ENCODE measurements at regions not wholly inside any gene's neighbourhood (a gene's known extent, or its start where the extent isn't known, plus 50 kb on each side); places are given as distances from the start of the nearest gene placed in this dataset.

DNA sequence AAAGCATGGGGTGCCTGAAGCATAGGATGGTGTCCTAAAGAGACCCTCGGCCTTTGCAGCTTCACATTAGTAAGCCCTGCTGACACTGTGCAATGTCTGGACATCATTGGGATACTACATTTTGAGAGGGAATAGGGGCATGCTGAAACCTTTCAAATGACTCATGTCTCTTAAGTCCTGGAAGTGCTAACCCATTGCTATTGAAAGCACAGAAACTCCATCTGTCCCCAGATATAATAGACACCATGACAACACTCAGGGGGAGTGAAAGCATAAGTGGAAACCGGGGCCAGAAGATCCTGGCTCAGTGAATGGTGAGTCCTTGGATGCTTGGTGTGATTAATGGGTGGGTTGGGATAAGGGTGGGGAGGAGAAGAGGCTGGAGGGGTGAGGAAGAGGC, 595.5 kb upstream of the ID2 start:
- no peak for DNase-seq (ENCODE audit: low read depth in 2 of 2)

DNA sequence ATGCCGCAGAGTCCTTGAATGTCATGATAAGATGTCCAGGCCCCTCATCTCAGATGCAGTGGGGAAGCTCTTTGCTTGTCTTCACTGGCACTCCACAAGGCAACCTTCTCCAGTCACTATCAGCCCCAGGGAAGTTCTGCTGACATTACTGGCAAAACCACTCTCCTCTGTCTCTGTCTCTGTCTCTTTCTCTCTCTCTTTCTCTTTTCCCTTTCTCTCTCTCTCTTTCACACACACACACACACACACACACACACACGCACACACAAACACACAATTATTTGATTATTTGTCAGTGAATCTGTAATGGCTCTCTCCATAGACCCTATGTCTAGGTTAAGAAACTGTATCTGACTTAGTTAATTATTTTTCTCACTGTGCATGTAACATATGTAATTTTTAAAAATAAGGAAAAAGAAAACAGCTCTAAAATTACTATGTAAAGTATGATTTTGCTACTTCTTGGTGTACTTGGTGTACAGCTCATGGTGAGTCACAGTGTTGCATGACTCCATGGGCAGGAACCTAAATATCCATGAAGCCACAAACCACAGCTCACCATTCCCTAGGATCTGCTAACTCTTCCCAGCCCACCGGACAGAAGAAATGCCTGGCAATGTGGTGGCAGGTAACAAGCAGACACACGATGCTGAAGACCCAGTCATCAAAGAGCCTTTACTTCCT, 594.9 kb upstream of the ID2 start:
- no peak for DNase-seq (ENCODE audit: low read depth in 2 of 2)

DNA sequence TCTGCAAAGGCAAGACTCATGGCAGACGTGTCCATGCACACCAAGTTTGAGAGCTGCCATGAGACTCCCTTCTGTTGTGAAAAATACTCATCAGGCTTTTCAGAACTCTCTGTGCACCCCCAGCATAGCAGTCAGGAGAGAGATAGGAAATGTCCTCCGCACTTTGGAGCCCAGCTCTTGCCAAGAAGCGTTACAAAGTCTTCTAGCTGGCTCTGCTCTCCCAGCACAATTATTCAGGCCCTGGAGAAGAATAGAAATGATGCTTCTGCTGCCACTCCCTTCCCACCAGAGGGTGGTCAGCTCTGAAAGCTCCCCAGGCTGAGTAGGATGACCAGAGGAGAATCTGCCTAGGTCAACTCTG, 594.4 kb upstream of the ID2 start:
- no peak for DNase-seq (ENCODE audit: low read depth in 2 of 2)

DNA sequence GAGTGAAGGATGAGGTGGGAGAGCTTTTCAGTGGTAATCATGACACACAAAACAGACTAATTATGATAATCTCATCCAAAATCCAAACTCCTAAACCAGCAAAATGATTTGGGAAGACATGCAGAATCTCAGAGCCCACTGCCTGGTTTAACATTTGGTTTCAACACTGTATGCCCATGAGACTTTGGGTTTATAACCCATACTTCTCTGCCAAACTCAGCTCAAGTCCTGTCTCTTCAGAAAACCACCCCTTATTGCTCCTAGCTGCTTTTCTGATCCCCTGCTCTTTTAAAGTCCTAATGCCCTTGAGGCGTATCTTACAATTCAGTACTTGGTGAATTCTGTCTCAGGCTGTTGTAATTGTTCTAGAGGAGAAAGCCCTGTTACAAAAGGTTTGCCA, 593.0 kb upstream of the ID2 start:
- DNase-seq (ENCODE audit: low read depth in 2 of 2), result no peak

DNA sequence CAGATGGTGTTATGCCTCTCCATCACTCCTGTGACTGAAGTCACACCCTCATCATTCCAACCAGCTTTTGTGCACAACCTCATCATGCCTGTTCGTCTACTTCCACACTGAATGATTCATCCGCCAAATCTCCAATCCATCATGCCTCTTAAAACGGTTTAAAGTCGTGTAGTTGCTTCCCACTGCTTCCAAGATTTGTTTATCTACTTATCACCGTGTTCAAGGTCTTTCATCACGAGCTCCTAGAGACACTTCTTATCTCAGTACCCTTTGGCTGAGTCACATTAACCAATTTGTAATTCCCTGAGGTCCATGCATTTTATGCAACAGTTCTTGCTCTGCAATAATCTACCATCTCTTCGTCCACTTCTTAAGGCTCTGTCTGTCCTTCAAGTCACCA, 592.3 kb upstream of the ID2 start:
- DNase-seq (ENCODE audit: low read depth in 2 of 2), result no peak

DNA sequence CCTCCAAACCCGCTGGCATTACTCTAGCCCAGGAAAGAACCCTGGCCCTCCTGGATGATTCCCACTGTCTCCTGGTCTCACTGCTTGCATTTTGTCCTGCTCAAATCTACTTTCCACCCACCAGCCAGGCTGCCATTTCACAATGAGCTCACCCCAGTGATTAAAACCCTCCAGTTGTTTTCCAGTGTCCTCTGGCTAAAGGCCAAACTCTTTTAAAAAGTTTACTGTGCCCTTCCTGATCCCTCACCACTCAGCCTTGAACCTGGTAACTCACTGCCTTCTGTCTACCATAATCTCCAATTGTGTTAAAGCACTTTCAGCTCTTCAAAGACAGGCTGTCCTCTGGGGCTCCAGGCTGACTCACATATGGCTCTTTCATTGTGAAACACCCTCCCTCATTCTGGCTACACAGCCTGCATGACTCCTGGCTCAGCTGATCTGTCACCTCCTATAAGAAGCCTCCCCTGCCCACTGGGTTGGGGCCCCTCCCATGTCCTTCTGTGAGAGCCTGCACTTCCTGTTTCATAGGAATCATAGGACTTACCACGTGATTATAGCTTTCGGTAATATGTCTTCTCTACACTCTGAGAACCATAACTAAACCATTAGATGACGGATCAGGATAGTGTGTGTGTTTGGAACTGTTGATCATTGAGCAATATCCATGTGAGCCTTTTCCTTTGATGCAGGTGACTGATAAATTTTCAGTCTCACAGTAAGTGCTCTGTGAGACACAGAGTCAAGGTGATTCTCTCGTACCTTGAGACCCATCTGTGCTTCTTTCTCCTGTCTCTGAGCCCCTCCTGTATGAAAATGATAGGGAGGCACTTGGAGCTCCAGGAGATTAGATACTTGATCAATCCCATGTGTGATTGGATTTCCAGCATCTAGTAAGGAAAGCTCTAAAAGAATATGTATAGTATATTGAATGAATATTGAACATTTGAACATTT, 590.8 kb upstream of the ID2 start:
- DNase-seq (ENCODE audit: low read depth in 2 of 2), result peak; percentile 27 to 66

DNA sequence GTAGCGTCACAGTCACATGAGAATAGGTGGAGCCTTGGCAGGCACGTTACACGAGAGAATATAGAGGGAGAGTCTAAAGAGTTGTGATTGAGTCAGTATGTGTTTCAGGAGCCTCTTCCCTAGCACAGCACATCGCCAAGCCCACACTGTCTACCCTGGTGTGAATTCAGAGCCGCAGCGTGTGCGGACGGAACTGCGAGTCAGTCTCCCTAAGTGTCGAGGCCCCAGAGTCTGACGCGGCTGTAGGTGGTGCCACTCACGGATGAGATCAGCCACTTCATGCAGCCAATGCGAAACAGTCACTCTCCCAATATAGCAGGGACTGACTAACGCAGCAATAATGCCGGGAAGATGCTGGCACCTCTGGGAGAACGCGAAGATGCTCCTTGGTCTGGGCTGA, 587.3 kb upstream of the ID2 start:
- no peak for DNase-seq (ENCODE audit: low read depth in 2 of 2)

DNA sequence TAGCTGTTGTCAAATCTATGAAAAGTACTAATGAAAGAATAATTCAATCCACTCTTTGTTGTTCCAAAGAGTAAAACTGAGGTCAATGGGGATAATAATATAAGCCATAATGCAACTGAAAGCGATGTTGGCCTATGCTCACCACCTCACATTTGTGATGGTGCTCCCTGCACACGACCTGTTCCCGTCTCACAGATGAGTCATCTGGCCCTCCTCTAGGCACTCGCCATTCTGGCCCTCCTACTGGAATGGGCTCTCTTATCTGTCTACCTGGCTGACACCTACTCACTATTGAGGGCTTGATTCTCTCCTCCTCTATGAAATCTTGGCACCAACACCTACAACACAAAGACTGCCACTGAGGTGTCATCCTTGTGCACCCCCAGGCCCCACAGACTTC, 585.9 kb upstream of the ID2 start:
- DNase-seq (ENCODE audit: low read depth in 2 of 2), result no peak

DNA sequence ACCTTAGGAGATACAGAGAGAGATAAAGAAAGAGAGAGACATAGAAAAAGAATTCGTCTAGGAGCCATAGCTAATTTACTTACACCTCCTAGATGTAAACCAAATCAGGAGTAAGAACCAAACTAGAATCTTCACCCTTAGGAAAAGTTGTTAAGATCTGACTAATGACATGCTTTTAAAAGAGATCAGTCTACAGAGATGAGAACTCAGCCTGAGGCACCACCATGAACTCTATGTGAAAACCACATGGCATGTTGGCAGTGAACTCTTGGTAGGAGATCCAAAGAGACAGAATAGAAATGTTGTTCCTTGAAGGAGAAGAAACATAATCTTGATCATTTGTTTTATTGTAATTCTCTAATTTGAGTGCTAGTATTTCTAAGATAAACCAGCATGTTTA, 585.4 kb upstream of the ID2 start:
- DNase-seq (ENCODE audit: low read depth in 2 of 2), result no peak

DNA sequence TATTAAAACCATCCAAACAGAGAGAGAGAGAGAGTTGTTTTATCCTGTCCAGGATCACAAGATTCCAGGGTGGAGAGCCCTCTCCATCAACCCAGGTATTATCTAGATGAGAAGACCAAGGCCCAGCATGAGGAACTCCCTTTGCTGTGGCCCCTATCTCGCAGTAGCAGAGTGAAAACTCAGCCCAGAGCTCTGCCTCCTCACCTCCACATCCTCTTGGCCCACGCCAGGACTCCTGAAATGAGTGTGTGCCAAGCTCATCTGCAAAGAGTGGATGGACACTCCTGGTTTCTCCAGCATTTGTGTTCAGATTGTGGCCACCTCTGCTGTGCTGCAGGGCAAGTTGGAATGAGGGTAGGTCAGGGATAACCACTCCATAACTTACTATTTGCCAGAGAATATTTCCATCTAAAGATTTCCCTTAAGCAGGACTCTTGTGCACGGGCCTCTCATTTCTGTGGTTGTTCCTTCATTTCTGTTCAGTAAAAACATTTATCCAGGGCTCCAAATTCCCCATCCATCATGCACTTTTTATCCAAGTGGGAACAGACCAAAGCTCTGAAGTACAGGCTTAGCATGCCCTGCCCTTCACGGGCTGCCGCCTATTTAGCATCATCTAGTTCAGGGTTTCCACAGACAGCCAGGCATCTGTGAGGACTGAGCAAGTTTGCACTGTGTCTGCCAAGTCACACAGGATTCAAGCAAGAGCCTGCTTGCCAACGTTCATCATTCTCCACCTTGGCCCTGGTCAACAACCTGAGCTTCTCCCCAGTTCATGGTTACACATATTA, 583.2 kb upstream of the ID2 start:
- DNase-seq (ENCODE audit: low read depth in 2 of 2), result no peak

DNA sequence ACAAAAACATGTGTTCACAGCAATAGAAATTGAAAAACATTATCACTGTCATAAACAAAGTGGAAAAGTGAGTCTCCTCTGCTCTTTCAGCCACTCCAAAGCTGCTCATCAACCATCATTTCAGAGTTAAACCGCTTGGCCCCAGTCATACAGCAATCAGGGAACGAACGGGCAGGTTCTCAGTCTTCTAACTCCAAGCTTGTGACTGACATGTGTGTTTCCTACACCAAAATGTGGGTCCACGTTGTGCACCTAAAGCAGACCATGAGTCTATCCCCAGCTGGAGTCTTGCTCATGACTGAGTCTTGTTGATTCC, 582.6 kb upstream of the ID2 start:
- DNase-seq (ENCODE audit: low read depth in 2 of 2), result no peak

DNA sequence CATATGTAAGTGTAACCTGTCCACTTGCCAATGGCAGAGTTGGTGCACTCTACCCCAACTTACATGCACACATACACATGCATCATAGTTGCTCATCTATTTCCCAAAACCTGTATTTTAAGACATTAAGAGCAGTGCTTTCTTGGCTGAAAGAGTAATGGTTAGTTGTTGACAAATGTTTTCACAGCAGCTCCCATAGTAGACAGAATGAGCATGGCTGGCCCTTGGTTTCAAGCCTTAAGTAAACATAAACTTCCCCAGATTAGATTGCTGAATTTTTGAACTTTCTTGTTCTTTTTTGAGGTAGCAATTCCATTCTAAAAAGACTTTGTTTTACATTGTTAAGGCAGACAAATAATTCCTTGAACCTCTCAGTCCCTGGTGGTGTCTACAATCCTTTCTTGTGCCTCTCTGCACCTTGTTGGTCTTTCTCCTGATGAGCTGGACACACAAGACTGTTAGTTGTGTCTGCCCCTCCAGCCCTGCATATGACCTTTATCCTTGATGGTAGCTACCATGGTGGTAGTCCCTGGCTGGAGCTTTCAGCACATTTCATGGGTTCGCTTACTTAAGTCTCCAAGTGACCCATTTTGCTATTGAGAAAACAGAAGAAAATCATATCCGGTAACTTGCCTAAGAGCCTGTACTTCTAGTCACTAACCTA, 580.1 kb upstream of the ID2 start:
- no peak for DNase-seq (ENCODE audit: low read depth in 2 of 2)

DNA sequence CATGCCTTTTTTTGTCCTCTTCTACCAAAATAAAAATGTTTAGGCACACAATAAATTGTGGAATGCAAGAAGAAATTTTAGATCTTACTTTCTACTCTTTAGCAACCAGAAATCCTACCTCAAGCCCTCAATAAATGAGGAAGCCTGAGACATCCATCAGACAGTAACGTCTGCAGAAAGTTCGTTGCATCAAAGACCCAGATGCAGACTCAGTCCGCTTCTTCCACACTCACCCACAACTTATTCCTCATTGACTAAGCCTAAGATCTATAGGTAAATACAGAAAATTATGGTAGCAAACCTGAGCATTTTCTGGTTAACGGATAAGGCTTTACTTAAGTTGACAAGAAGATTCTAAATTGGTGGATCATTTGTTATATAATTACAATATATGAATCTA, 579.4 kb upstream of the ID2 start:
- no peak for DNase-seq (ENCODE audit: low read depth in 2 of 2)

DNA sequence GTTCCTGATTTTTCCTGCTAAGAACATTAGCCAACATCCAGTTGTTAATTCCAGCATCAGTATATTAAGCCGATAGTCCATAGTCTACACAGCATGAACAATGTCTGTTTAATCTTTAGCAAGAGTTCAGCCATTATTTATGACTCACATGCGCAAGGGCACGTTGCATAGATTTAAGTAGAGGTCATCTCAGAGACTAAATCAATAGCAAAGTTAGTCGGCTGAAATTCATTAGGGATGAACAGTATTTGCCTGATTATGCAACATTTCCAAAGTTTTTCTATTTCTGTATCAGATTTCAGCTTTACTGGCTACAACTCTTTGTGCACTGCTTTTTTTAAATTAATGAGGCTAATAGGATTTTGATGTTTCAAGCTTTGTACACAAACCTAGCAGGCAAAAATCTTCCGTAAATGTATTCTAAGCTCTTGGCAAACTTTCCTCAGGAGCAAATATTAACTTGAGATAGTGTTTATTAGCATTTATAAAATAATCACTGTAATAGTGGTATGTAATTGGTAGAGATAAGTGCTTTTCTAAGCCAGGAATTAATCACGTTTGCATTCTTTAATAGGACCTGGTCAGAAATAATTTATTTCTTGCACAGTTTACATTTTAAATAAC, 578.7 kb upstream of the ID2 start:
- no peak for DNase-seq (ENCODE audit: low read depth in 2 of 2)

DNA sequence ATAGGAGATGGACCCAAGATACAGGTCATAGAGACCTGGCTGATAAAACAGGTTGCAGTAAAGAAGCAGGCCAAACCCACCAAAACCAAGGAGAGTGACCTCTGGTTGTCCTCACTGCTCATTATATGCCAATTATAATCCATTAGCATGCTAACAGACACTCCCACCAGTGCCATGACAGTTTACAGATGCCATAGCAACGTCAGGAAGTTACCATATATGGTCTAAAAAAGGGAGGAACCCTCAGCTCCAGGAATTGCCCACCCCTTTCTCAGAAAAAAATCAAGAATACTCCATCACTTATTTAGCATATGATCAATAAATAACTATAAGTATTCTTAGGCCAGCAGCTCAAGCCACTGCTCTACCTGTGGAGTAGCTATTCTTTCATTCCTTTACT, 574.7 kb upstream of the ID2 start:
- no peak for DNase-seq (ENCODE audit: low read depth in 2 of 2)

DNA sequence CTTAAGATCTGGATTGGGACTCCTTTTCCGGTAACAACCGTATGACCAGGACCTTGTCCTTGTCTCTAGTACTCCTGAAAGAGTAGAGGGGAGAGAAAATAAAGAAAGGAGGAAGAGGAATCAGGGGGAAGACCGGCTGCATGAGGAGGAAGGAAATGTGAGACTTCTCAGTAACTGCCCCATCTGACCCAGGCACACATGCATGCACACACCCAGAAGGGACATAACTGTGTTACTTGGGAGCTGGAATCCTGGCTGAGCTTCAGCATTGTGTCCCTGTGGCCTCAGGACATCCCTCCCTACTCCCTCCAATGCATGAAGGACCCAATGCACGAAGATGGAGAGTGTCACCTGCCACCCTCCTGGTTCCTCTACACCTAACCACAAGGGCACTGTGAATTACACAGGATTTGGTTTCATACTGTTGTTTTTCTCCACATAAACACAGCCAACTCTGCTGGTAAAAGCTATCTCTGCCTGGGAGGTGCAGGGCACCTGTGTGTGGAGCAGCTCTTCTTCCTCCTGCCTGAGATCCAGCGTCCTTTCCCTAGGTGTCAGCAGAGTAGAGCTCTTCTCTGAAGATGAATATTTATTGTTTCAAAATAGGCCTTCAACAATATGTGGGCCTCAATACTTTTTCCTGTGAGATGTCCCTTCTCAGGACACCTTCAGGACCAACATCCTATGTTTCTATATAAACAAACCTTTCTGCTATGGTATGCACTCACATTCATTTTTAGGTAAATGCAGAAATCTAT, 574.1 kb upstream of the ID2 start:
- no peak for DNase-seq (ENCODE audit: low read depth in 2 of 2)

DNA sequence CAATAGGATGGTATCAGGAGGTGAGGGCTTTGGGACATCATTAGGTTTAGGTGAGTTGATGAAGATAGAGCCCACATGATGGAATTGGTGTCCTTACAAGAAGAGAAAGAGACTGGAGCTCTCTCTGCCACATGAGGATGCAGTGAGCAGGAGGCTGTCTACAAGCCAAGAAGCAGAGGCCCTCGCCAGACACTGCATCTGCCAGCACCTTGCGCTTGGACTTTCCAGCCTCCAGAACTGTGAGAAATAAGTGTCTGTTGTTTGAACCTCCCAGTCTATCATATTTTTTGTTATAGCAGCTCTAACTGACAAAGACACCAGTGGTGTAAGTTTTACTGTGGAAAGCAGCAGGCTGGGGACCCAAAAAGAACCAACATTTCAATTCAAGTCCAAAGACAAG, 571.1 kb upstream of the ID2 start:
- DNase-seq (ENCODE audit: low read depth in 2 of 2), result no peak

DNA sequence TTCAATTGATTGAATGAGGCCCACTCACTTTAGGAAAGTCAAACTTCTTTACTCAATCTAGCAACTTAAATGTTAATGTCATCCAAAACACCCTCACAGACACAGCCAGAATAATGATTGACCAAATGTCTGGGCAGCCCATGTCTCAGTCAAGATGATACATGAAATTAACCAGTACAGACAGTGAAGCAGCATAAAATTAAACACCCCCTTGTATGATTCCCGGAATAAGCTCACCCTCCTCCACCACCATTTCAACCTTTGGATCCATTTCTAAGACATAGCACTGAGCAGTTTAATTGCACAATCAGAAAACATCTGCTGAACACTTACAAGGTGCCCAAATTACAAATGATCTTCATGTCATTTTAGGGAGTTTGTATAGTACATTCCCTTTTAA, 570.7 kb upstream of the ID2 start:
- DNase-seq (ENCODE audit: low read depth in 2 of 2), result no peak

DNA sequence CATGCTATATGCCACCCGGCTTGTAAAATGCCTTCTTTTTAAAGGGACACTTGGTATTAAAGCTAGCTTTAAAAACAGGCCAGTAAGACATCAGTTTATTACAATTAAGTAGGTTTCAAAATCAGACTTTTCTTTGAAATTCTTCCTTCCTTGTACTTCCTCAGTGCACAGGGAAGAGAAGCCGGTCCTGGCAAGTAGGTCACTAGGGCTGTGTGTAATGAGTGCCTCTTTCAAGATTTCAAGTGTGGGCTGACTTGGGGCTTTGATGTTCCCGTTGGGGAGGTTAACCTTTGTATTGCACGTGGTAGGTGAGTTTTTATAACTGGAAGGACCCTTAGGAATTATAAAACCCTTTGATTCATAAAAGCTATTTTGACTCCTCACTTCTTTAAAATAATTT, 566.4 kb upstream of the ID2 start:
- no peak for DNase-seq (ENCODE audit: low read depth in 2 of 2)

DNA sequence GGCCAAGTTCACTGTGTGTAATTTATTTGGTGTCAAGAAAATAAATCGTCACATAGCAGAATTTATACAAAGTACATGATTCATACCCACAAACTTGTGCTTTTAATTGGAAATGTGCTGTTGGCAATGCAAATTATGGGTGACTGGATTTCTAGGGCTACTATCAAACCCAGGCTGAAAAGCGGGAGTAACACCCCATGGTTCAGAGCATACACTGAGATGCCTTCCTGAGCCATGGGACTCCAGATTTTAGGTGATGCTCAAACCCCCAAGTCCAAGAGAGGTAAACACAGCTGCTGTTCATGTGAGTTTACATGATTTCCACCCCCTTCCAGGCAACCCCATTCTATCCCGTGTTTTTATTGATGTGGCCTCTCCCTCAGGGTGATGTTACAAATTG, 565.9 kb upstream of the ID2 start:
- no peak for DNase-seq (ENCODE audit: low read depth in 2 of 2)

DNA sequence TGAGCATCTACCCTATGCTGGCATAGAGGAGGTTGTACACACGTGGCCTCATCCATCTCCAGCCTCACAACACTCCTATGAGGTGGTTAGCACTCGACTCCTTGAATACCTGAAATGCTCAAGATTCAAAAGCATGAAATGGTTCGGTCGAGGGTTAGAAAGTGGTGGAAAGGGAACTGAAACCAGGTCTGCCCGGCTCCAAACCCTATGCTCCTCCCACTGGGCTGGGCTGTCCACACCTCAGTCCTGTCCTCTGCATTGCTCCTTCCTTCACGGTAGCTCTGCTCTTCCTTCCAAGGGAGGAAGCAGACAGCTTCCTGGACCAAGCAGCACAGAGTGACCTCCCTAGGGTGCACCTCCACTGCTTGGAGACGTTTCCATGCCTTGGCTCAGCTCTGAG, 565.2 kb upstream of the ID2 start:
- no peak for DNase-seq (ENCODE audit: low read depth in 2 of 2)
